Subcutaneous abdominal adipose tissue (tissue), 5 donors: ENCODE measurements at regions not wholly inside any gene's neighbourhood (a gene's known extent, or its start where the extent isn't known, plus 50 kb on each side); places are given as distances from the start of the nearest gene placed in this dataset.
"Not testable (repeated sequence)": the region's sequence is repeated elsewhere in the genome, so short reads cannot be mapped to it uniquely, and the experiment has no call there.

Experiments used
- H3K27ac ChIP-seq: one replicate; pipeline ENCODE4 v1.7.0; 2013; ENCODE audit warnings: low read depth, mild to moderate bottlenecking, inconsistent platforms, low read length, moderate library complexity
- H3K27me3 ChIP-seq, 5 donors: one replicate each; pipeline ENCODE4 v1.7.0; 2013; ENCODE audit warnings: low read length in 5 of 5, inconsistent platforms in 1 of 5; ENCODE audit not compliant: control insufficient read depth in 5 of 5, insufficient read depth in 4 of 5
- H3K36me3 ChIP-seq, 5 donors: one replicate each; pipeline ENCODE4 v1.7.0; 2013; ENCODE audit warnings: low read length in 5 of 5; ENCODE audit not compliant: control insufficient read depth in 5 of 5, insufficient read depth in 5 of 5
- H3K4me1 ChIP-seq, 5 donors: one replicate each; pipeline ENCODE4 v1.7.0; 2013; ENCODE audit warnings: low read length in 5 of 5, mild to moderate bottlenecking in 3 of 5, moderate library complexity in 1 of 5; ENCODE audit not compliant: control insufficient read depth in 5 of 5, insufficient read depth in 5 of 5
- H3K4me3 ChIP-seq, 5 donors: one replicate each; pipeline ENCODE4 v1.7.0; 2013; ENCODE audit warnings: low read length in 5 of 5, low read depth in 1 of 5
- H3K9ac ChIP-seq, 5 donors: one replicate each; pipeline ENCODE4 v1.7.0; 2013; ENCODE audit warnings: low read length in 5 of 5, mild to moderate bottlenecking in 4 of 5, moderate library complexity in 3 of 5
- H3K9me3 ChIP-seq, 5 donors: one replicate each; pipeline ENCODE4 v1.7.0; 2013; ENCODE audit warnings: low read length in 5 of 5; ENCODE audit not compliant: control insufficient read depth in 5 of 5
- donor health status: healthy.
- donor health status: healthy.
- donor health status: healthy.
- donor health status: healthy.
- donor health status: healthy.

GRCh38 chr7:12917801-12918200, 230.4 kb downstream of the ARL4A start:
- H3K27me3 ChIP-seq, result no peaks in the 10 kb centered on the region
- no peak overlapping the region for H3K27ac ChIP-seq
- no peak overlapping the region for H3K4me3 ChIP-seq
- H3K4me1 ChIP-seq, result peaks cover 0 to 5% (median 0%) of the 10 kb centered on the region in 5 donors
- no peaks in the 10 kb centered on the region for H3K36me3 ChIP-seq
- peaks cover 0 to 5% (median 0%) of the 10 kb centered on the region in 5 donors for H3K9me3 ChIP-seq
- no peak overlapping the region for H3K9ac ChIP-seq

GRCh38 chr7:12921751-12922345, 234.4 kb downstream of the ARL4A start:
- Histone ChIP-seq H3K9me3 (peaks cover 0 to 5% (median 0%) of the 10 kb centered on the region in 5 donors), H3K27ac (no peak overlapping the region), H3K4me3 (no peak overlapping the region), H3K27me3 (no peaks in the 10 kb centered on the region), H3K4me1 (peaks cover 0 to 5% (median 0%) of the 10 kb centered on the region in 5 donors), H3K9ac (no peak overlapping the region), H3K36me3 (no peaks in the 10 kb centered on the region)

DNA sequence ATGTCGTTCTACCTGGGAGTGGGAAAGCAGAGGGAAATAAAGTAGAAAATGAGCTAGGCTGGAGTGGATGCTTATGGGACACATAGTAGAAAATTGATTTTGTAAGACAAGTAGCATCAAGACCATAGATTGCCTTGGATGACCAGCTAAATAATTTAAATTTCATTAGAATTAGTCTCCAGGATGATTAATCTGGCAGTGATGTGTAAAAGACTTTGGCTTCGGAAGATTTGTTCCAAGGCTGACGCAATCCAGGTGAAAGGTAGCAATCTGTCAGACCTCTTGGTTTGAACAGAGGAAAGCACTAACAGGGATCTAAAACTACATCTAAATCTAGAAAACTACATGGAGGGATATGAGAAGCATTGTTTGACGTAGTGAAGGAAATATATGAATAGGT, 236.5 kb downstream of the ARL4A start:
- H3K4me1 ChIP-seq, result peaks cover 0 to 5% (median 0%) of the 10 kb centered on the region in 5 donors
- H3K27me3 ChIP-seq, result no peaks in the 10 kb centered on the region
- no peaks in the 10 kb centered on the region for H3K36me3 ChIP-seq
- no peak overlapping the region for H3K4me3 ChIP-seq
- H3K9ac ChIP-seq, result no peak overlapping the region
- no peaks in the 10 kb centered on the region for H3K9me3 ChIP-seq
- no peak overlapping the region for H3K27ac ChIP-seq

DNA sequence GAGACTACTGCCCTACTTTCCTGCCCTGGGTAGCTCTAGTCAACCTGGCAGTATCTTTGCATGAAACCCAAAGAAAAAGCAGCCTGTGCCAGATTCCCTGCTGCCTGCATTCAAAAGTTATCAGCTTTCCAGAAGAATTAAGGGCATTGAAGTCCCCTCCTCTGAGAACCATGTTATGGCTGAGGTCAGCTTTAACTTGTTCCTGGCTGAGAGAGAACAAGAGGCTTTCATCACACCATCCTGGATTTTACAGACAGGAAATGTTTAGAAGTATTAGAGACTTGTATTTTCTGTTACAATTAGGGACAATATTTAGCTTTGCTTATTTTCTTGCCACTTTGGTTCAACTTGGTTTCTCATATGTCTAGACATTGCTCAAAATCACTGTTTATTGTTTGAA, 238.8 kb downstream of the ARL4A start:
- peaks cover 0 to 5% (median 0%) of the 10 kb centered on the region in 5 donors for H3K4me1 ChIP-seq
- H3K27me3 ChIP-seq, result no peaks in the 10 kb centered on the region
- H3K9ac ChIP-seq, result no peak overlapping the region
- no peaks in the 10 kb centered on the region for H3K9me3 ChIP-seq
- no peak overlapping the region for H3K4me3 ChIP-seq
- no peaks in the 10 kb centered on the region for H3K36me3 ChIP-seq
- no peak overlapping the region for H3K27ac ChIP-seq

DNA sequence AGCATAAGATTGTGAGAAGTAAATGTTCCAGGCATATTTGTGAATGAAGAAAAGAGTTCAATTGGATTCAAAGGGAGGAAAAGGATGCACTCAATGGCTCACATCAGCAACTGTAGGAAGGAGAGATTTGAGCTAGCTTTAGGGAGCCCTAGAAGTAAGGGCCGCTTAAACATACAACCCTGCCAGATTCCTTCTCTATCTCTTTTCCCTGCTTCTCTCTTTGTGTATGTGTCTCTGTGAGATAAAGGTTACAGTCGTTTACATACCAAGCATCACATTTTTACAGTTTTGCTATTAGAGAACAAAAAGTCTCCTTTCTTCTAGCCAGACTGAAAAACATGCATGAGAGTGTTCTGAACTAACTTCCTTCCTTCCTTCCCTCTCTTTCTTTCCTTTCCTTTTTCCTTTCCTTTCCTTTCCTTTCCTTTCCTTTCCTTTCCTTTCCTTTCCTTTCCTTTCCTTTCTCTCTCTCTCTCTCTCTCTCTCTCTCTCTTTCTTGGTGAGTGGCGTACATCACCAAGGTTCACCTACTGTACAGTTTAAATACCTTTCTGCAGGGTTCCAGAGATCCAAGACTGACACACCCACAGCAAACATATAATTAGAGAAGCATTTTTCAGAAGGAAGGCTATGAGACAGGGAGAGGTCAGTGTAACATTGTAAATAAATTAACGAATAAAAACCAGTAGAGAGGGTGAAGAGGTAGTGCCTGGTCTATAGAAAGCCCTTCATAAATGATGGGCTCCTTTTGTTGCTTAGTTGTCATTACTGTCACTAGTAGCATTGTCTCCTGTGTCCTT, 240.4 kb downstream of the ARL4A start:
- H3K4me1 ChIP-seq, result no peaks in the 10 kb centered on the region
- H3K27me3 ChIP-seq, result no peaks in the 10 kb centered on the region
- no peaks in the 10 kb centered on the region for H3K36me3 ChIP-seq
- H3K9me3 ChIP-seq, result no peaks in the 10 kb centered on the region
- no peak overlapping the region for H3K4me3 ChIP-seq
- no peak overlapping the region for H3K27ac ChIP-seq
- no peak overlapping the region for H3K9ac ChIP-seq

- H3K36me3 ChIP-seq, result no peaks in the 10 kb centered on the region
- H3K9ac ChIP-seq, result no peak overlapping the region
- H3K4me3 ChIP-seq, result no peak overlapping the region
- H3K4me1 ChIP-seq, result no peaks in the 10 kb centered on the region
- H3K9me3 ChIP-seq, result no peaks in the 10 kb centered on the region
- no peaks in the 10 kb centered on the region for H3K27me3 ChIP-seq
- H3K27ac ChIP-seq, result no peak overlapping the region
These were observed 242.2 kb downstream of the ARL4A start for GRCh38 chr7:12929476-12930140.

GRCh38 chr7:12930534-12930933, 243.1 kb downstream of the ARL4A start:
- Histone ChIP-seq H3K27me3 (no peaks in the 10 kb centered on the region), H3K9me3 (no peaks in the 10 kb centered on the region), H3K4me3 (no peak overlapping the region), H3K36me3 (no peaks in the 10 kb centered on the region), H3K4me1 (no peaks in the 10 kb centered on the region), H3K27ac (no peak overlapping the region), H3K9ac (no peak overlapping the region)

DNA sequence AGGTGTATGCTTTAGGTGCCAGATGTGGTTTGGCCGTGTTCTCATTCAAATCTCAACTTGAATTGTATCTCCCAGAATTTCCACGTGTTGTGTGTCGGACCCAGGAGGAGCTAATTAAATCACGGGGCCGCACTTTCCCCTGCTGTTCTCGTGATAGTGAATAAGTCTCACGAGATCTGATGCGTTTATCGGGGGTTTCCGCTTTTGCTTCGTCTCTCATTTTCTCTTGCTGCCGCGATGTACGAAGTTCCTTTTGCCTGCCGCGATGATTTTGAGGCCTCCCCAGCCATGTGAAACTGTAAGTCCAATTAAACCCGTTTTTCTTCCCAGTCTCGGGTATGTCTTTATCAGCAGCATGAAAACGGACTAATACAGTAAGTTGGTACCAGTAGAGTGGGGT, 244.0 kb downstream of the ARL4A start:
- H3K27me3 ChIP-seq, H3K4me3 ChIP-seq, H3K9ac ChIP-seq, H3K36me3 ChIP-seq, H3K9me3 ChIP-seq, H3K4me1 ChIP-seq, H3K27ac ChIP-seq: not testable (repeated sequence)

- Histone ChIP-seq H3K4me1 (peaks cover 0 to 3% (median 0%) of the 10 kb centered on the region in 5 donors), H3K36me3 (no peaks in the 10 kb centered on the region), H3K27ac (no peak overlapping the region), H3K9ac (no peak overlapping the region), H3K4me3 (no peak overlapping the region), H3K9me3 (peaks cover 0 to 9% (median 3%) of the 10 kb centered on the region in 5 donors), H3K27me3 (no peaks in the 10 kb centered on the region)
These were observed 252.3 kb downstream of the ARL4A start for GRCh38 chr7:12939694-12940093.

GRCh38 chr7:12941512-12941911, 254.1 kb downstream of the ARL4A start:
- no peaks in the 10 kb centered on the region for H3K36me3 ChIP-seq
- H3K27me3 ChIP-seq, result no peaks in the 10 kb centered on the region
- H3K9ac ChIP-seq, result no peak overlapping the region
- no peak overlapping the region for H3K4me3 ChIP-seq
- no peak overlapping the region for H3K27ac ChIP-seq
- peaks cover 0 to 3% (median 0%) of the 10 kb centered on the region in 5 donors for H3K4me1 ChIP-seq
- H3K9me3 ChIP-seq, result peaks cover 0 to 9% (median 3%) of the 10 kb centered on the region in 5 donors
